SKM-1 treated with dmso at 0.1 percent for 144 hours (cell line): ENCODE measurements at regions not wholly inside any gene's neighbourhood (a gene's known extent, or its start where the extent isn't known, plus 50 kb on each side); places are given as distances from the start of the nearest gene placed in this dataset.
"Not testable (repeated sequence)": the region's sequence is repeated elsewhere in the genome, so short reads cannot be mapped to it uniquely, and the experiment has no call there.

ENCODE experiments used
- DNase-seq: peaks from one replicate; lab custom pipeline; 2025; ENCODE audit not compliant: unreplicated experiment; lab: John Stamatoyannopoulos, UW

DNA sequence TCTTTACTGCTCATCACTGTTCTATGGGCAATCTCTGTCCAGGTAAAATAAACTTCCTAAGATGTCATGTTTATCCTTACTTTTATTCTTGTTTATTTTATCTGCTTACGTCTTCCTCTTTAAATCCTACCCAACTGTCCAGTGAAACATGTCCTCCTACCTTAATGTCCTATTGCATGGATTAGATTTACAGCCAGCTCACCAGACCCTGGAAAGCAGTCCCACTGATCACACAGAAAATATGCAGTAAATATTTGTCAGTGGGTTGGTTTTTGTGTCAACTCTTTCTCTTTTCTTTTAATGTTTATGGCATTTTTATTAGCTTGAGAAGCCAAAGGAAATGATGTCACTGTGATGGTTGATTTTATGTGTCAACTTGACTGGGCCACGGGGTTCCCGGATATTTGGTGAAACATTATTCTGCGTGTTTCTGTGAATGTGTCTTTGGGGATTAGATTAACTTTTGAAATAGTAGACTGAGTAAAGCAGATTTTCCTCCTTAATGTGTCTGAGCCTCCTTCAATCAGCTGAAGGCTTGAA is 258.3 kb downstream of the SRGAP2C start:
- no peak for DNase-seq

DNA sequence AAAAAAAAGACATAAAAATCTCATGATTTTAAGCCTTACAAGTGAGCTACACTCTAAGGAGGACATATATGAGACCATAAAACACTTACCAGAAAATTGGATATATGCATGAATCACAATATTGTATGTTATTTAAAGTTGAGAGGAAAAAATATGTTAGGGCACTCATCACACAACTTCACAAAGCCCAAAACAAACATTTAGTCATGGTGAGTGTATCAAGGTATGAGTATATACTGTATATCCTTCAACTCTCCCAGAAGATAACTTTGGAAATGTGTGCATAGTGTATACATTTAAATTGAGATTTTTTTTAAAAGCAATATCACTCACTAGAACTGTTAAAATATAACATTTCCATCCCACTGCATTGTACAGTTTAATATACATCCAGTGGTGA is 259.3 kb downstream of the SRGAP2C start:
- no peak for DNase-seq

DNA sequence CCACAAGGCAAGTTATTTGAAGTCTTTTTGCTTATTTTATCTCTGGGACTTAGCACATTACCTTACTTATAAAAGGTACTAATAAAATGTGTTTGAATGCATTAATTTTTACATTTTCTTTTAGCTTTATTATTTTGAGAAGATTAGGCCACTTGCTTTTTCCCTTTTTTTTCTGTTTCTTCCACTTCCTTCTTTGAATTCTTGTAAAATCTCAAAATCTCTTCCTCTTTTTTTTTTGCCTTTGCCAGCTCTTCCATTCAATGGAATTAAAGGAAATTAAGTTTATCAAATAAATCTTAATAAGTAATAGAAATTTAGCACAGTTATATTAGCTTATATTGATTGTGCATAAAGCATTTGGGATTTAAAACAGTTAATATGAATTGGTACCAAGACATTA is 260.9 kb downstream of the SRGAP2C start:
- peak; percentile 38 for DNase-seq

DNA sequence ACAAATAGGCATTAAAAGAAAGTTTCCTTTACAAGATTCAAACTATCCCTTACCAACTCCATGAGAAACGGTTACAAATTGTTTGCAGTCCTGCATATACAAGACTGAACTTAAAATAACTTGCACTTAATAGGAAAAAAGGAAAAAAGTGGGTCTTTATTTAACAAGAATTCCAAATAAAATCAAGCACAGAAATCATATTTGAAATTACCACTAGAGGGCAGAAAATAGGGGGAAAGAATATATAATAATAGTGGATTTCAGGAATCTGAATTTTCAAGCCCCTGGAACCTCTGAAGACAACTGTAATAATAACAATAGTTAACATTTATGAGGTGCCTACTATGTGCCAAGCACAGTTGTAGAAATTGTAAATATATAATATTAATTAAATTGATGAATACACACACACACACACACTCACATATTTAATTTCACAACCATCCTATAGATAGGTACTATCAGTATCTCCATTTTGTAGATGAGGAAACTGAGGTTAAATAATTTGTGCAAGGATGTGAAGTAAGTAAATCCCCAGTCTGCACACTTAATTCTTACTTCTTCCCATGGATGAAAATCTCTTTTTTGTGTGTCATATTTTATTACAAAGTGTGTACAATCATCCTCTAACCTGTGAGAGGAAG is 262.6 kb downstream of the SRGAP2C start:
- DNase-seq = not testable (repeated sequence)

DNA sequence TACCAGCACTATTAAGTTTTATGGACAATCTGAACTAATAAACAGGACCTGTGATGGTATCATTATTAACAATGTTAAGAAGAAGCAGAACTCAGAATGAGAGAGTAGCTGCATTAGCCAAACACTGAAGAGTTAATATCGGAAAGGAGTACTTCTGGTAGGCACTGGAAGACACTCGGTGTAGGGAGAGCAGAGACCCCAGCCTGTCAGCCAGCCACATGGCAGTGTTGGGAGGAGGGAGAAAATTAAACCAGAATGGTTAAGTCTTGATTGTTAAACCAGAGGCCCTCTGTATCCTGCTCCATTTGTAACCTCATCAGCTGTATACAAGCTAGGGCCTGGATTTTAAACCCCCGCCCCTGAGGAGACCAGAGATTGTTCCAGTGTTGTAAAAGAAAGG is 263.3 kb downstream of the SRGAP2C start:
- not testable (repeated sequence) for DNase-seq

DNA sequence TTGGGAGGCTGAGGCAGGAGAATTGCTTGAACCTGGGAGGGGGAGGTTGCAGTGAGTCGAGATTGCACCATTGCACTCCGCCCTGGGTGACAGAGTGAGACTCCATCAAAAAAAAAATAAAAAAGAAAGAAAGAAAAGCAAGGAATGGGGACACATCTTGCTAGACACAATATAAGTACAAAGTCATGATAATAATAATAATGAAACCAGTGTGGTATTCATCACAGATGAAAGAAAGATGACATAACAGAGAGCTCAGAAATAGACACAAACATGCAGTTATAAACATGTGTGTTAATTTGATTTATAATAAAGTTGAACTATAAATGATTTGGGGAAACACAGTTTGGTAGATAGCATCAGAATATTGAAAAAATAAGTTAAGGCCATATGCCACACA is 264.1 kb downstream of the SRGAP2C start:
- DNase-seq = no peak

DNA sequence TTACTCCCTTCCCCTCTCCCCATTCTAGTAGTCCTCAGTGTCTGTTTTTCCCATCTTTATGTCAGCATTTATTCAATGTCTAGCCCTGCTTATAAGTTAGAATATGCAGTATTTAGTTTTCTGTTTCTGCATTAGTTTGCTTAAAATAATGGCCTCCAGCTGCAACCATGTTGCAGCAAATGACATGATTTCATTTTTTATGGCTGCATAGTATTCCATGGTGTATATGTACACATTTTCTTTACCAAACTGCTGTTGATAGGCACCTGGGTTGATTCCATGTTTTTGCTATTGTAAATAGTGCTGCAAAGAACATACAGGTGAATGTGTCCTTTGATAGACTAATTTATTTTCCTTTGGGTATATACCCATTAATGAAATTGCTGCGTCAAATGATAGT is 267.7 kb downstream of the SRGAP2C start:
- DNase-seq = no peak

DNA sequence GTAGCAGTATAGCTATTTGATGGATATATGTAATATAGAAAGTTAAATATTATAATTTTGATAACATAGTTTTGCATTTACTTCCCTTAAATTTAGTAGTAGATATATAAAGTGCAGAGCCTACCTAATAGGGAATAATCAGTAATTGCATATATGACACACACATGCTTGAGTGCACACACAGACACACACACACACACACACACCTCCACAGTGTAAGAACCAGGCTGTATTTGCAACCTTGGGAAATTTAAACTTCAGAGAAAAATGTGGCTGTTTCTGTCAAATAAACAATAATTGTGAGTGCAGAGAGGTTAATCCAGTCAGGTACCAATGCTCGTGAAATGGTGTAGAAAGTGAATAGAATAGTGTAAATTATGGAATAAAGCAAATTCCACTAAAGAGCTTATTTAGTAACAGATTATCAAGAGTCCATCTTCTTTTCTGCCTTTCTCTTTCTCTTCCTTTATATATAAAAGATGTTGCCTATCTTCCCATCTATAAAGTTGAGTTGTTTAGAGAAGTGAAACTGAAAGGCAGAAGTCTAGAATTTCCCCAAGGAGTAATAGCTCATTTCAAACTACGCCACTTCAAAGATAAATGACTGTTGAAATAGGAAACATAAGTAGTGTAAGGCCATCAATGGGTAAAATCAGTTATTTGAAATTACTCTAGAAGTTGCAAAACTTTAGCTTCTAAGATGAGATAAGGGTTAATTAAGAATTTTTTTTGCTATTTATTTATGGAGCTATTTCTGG is 273.7 kb downstream of the SRGAP2C start:
- DNase-seq = peak; percentile 53

DNA sequence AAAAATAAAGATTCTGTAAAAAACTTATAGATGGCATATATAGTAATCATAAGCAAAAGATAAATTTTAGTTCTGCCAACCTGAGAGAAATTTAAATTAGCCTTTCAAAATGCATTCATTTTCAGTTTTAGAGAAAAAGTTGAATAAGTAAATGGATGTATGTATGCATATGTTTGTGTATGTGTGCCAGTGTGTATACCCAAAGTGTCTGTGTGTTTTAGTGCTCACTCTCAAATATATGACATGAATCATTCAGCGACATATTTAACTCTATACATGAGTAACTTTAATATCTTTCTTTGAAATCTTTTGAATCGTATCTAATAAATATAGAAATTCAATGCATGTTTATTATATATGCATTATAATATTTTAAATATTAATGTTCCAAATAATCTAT is 274.5 kb downstream of the SRGAP2C start:
- DNase-seq = no peak

DNA sequence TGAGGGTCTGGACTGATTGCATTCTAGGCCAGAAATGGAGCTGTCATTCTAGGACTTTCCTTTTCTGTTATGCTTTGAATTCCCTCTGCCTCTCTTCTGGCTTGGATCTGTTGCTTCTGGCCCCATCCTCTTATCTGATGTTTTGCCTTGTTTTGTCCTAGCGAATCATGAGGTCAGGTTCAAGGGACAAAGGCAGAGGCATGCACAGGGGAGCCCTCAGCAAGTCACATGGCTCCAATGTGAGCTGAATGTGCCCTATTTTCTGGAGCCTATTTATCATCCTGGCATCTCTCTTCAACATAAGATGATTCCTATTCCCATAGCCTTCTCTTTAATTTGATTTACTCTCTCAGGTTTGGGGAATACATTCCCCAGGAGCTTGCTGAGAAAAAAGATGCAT is 284.6 kb downstream of the SRGAP2C start:
- DNase-seq = not testable (repeated sequence)

DNA sequence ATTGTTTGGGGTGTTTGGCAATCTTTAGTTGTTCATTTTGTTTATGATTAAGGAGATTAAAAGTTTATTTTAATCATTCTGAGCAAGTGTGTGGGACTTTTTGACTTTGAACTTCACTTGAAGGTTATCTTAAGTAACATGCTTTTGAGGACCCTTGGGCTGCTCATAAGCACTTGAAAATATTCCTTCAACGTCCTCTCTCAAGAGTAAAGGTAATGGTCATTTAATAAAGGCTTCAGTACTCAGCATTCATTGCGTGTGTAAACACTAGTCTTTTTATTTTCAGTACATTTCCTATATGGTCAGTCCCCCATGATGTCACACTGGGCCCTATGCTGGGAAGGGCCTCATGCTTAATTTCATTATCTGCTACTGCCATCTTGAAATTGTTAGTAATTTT is 285.6 kb downstream of the SRGAP2C start:
- not testable (repeated sequence) for DNase-seq

DNA sequence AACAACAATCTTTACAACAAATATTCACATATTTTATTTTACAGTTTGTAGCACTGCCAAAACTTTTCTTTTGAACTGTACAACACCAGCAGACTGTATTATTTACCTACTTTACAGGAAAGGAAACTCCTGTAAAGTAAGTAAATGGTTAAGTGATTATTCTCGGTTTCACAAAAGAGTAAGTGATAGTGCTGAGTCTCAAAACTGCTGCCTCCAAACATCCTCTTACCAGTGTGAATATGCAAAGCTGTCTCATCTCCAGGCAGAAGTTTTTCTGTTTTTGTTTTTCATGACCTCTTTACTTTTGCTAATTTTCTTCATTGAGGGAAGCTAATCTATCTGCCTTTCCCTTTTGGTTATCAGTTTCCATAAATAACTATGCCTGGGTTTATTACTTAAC is 286.7 kb downstream of the SRGAP2C start:
- DNase-seq = no peak

DNA sequence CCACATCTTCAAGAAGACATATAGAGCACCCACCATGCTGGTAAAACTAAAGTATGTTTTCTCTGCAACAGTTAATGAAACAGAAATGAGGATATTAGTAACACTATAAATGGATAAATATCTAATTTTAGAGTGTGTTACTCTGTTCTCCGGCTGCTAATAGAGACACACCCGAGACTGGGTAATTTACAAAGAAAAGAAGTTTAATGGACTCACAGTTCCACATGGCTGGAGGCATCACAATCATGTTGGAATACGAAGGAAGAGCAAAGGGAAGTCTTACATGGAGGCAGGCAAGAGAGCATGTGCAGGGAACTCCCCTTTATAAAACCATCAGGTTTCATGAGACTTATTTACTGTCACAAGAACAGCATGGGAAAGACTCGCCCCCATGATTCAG is 287.2 kb downstream of the SRGAP2C start:
- DNase-seq = no peak

DNA sequence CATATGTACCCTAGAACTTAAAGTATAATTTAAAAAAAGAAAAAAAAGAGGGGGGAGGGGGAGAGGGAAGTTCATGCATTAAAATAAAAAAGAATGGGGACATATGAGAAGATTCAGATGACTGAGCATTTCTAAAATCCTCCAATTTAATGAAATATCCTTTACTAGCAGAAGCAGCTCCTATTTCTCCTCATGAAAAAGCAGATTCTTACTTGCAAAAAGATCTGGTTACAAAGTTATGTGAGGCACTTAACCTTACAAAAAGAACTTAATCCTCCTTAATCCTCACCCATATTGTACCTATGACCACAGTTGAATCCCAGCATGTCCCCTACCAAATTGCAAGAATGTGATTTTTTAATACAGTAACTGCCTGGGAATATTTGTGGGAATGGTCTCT is 298.5 kb downstream of the SRGAP2C start:
- no peak for DNase-seq

DNA sequence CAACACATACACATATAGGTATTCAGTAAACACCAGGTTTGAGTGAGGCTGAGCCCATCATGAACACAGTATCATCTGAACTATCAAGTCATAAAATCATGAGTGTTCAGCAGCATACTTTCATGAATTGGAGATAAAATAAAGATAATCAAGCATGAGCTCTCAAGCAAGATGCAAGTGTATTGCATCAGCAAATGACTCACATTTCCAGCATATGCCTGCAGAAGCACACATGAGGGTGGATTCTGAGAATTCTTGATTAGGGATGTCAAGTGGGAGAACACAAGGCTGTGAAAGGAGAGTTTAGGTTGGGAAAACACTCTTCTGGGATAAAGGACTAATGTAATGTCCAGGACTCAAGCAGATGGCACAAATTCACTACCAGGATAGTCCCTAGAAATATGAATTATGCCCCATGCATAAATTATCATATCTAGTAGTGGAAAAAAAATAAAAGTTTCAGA is 299.2 kb downstream of the SRGAP2C start:
- DNase-seq = no peak

DNA sequence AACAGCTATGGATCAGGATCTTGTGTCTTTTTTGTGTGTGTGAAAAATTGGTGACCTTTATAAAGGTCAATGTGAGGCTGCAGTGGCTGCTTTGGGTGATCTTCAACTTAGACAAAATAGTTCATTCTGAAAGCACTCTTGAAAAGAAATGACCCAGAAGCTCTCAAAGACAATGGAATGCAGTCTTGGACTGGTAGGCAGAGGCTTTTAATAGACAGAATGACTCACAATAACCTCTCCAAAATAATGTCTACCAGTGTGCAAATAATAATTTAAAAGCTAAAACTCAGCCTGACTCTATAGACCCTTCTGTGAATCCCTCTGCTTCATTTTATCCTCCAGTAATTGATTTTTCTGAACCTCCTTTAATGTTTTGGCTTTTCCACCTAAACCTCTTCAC is 310.0 kb downstream of the SRGAP2C start:
- DNase-seq = not testable (repeated sequence)

DNA sequence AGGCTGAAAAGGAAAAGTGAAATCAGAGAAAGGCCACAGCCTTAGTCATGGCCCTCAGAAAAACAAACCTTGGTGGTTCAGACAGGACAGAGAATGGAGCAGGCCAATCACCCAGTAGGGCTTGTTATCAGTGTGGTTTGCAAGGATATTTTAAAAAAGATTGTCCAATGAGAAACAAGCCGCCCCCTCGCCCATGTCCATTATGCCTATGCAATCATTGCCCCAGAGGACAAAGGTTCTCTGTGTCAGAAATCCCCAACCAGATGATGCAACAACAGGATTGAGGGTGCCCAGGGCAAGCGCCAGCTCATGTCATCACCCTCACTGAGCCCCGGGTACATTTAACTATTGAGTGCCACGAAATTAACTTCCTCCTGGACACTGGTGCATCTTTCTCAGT is 326.7 kb downstream of the SRGAP2C start:
- peak; percentile 59 for DNase-seq

DNA sequence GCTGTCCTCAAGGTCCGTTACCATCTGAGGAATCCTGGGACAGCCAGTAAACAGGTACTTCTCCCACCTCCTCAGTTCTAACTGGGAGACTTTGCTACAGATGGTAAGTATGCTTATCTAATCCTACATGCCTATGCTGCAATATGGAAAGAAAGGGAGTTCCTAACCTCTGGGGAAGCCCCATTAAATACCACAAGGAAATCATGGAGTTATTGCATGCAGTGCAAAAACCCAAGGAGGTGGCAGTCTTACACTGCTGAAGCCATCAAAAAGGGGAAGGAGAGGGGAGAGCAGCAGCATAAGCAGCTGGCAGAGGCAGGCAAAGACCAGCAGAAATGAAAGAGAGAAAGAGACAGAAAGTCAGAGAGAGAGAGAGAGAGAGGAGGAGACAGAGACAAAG is 327.1 kb downstream of the SRGAP2C start:
- not testable (repeated sequence) for DNase-seq

DNA sequence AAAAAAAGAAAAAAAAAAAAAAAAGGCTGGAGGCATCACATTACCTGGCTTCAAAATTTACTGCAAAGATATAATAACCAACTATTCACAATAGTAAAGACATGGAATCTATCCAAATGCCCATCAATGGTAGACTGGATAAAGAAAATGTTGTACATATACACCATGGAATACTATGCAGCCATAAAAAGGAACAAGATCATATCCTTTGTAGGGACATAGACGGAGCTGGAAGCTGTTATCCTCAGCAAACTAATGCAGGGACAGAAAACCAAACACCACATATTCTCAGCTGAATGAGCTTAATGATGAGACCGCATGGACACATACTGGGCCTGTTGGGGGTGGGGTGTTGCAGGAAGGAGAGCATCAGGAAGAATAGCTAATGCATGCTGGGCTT is 330.5 kb downstream of the SRGAP2C start:
- no peak for DNase-seq

DNA sequence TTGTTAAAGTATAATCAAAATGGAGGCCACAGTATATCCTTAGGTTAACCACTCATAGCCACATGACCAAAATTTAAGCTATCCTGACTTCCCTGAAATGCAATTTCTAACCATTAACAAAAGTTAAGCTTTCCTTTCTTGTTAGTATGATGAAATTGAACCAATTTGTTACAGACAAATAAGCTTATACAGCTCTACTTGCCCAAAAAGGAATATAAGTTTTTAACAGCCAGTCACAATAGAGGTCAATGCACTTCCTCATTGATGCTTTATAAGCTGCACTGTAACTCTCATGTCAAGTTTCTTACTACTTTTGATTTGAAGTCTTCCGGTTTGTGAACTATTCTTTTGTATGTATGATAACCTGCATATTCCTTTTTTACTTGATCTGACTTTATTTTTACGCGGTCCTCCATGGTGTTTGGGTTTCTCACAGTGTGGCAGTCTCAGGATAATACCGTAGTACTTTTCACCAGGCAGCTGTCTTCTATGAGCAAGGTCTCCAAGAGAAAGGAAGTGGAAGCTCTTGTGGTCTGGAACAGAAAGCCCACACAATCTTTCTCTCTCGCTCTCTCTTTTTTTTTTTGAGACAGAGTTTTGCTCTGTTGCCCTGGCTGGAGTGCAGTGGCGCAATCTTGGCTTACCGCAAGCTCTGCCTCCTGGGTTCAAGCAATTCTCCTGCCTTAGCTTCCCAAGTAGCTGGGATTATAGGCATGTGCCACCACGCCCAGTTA is 331.6 kb downstream of the SRGAP2C start:
- DNase-seq = peak; percentile 79

DNA sequence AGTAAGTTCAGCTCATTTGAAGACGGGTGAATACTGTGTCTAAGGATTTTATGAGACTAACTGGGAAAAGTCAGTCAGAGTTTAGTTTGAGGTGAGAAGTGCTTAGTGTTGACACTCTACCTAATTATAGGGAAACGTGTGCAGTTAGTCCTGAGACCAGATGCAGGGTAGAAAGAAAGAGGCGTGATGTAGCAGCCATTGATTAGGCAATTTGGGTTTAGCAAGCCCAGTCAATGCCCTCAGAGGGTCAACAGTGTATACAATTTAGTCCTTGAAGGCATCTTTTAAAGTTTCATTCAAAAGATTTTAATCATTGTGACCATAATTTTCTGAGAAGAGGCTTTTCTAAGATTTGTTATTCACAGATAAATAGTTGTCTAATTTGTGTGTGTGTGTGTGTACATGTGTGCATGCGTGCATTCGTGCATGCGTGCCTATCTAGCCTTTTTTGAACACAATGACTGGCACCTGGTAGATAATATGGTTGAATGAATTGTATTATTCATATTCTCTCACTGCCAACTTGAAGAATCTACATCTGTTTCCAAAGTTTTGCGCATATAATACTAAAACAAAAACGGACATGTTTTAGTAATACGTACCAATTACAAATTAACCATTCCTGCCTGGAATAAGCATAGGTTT is 332.9 kb downstream of the SRGAP2C start:
- peak; percentile 19 for DNase-seq
